ENCODE measurements at regions not wholly inside any gene's neighbourhood (a gene's known extent, or its start where the extent isn't known, plus 50 kb on each side); places are given as distances from the start of the nearest gene placed in this dataset.

- no peak for DNase-seq
Measured at GRCh38 chr12:77189458-77189857, 124.1 kb upstream of the E2F7 start.

DNA sequence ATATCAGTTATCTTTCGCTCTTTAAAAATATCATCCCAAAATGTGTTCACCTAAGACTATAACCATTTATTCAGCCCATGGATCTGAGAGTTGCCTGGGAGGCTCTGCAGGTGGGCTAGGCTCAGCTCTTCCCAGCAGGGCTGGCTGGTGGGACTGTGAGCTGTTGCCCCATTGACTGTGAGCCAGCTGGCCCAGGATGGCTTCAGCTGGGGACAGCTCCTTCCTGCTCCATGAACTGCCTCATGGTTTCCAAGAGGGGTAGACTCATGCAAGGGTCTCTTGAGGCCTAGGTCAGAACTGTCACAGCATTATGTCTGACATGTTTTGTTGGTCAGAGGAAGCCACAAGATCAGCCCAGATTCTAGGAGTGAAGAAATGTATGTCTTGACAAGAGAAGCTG, 114.1 kb upstream of the E2F7 start:
- DNase-seq = no peak

- no peak for DNase-seq
Measured at GRCh38 chr12:77167801-77168200, 102.4 kb upstream of the E2F7 start.

GRCh38 chr12:77166696-77167095, 101.3 kb upstream of the E2F7 start:
- DNase-seq = no peak

DNA sequence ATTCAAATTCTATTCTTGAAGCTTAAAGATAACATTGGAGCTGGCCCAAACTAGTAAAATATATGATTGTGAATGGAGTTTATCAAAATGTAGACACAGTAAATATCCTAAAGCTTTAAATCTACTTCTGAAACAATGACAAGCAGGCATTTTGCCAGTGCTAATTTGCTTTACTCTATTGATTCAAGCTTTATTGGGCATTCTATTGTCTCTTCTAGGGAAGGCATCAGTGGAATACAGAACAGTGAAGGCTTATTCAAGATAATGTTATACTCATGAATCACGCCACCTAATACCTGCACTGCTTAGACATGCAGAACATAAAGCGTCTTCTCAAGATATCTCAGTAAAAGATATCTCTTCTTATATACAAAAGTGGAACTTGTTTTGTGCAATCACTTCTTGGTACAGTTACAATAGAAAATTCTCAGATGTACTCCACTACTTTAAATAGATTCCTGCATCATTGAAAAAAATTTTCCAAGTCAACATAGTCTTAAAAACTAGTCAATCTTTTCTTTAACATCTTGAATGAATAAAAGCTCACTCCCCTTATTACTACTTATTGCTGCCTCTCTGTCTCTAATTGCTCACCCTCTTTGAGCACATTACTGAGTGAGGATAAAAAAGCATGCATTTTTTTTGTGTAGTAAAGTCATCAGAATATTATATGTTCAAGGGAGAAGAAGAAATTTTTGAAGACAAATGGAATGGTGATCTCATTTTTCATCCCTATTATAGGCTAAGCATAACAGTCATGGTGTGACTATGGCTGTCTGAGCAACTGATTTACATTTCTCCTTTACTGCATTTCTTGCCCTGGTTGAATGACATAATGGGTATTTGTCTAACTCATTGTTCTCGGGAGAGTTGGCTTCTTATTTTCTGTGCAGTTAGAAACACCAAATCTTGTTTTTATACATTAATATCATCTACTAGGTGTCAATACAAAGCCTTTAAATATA, 98.0 kb upstream of the E2F7 start:
- no peak for DNase-seq

DNA sequence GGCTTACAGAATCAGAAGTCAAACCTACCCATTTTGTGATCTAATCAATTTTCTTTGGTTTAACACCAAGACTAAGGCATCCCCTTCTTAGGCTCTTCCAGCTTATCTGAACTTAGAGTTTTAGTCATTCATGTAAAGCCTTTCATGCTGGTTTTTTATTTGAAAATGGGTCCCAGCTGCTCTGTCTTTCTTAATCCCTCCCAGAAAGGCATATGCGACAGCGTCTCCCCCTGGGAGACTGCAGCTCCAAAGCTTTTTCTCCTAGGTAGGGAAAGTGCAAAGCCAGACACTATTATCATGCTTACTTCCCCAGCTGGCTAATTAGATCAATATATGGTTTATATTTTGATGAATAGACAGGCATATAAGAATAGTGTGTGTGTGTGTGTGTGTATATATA, 96.6 kb upstream of the E2F7 start:
- no peak for DNase-seq

DNA sequence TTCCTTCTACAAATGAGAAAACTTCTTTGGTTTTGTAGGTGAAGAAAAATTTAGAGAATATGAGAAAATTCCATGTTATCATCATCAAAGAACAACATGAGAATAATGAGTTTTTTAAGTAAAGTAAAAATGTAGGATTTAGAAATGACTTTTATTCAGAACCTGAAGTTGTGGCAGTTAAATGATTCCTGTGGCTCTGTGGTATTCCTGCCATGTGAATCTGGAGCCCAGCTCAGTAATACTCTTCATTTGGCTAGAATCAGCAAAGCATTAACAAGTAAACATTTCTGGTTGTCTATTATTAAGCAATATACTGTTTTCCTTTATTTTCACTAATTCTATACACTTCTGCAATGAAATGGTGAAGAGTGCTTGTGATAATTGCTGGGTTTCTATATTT, 95.6 kb upstream of the E2F7 start:
- DNase-seq = no peak

GRCh38 chr12:77153706-77154105, 88.3 kb upstream of the E2F7 start:
- DNase-seq = no peak

DNA sequence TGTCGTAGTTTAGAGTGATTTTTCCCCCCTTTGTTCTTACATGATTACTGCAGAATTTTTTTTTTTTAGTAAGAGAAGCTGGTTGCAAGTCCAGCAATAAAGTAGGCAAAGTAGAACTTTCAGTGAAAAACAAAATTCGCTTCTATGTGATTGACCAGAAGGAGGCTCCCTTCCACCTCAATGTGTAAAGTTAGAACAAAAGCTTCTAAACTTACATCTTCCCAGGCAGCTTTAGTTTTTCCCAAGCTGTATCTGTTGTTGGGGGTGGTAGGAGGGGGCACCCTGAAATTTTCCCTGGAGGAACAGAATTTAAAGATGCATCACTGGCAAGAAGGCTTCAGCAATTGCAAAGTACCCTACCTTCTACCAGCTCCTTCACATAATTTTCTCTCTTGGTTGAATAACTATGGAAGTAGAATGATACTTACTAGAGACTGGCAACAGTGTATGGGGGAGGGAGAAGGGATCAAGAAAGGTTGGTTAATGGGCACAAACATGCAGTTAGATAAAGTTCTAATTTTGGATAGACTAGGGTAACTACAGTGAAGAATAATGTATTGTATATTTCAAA, 87.3 kb upstream of the E2F7 start:
- no peak for DNase-seq

DNA sequence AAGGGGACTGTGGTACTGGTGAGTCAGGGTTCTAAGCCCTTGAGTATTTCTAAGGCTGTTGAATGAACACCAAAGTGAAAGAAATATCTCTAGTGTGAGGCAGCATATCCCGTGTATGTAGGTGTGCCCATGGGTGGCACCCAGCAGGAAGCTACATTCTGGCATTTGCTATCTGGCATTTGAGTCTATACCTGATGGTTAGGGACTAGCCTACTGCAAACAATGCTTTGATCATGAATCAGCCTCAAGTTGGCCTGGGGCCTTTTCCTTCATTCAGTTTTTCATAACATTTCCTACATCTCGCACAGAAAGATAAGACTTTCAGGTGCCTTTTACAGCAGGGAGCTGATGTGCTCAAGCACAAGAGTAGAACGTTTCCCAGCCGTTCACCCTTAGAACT, 85.7 kb upstream of the E2F7 start:
- DNase-seq = no peak

DNA sequence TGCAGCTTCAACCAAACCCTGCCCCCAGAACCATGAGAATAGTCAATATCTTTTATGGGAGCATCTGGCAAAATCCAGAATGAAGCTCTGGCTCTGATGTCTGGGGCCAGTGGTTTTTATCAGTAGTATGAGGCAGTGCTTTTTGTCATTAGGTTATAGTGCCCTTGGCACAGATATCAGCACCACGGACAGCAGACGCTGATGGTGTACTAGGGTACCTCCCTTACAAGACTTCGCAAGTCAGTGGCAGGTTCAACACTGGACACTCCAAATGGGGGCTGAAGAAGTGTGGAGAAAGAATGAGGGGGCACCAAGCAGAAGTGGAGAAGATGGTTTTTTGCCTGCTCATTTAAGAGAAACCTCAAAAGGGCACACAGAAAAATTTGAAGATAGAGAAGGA, 68.2 kb upstream of the E2F7 start:
- no peak for DNase-seq

- no peak for DNase-seq
Measured at GRCh38 chr12:77131977-77132490, 66.7 kb upstream of the E2F7 start.

DNA sequence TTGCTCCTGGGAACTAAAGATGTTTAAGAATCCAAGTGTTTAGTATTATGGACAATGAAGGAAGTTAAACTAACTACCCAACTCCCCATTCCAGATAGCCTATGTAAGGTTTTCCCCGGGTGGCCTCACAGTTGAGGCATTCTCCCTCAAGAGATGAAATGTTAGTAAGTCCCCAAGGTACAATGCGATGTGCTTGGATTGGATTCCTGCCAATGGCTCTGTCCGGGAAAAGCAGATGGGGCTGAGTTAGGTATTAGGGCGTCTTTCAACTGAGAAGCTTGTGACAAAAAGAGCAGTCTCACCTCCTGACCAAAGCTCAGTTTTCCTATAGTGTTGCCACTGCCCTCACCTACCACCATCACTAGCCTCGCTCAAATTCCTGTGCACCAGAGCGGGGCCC, 64.8 kb upstream of the E2F7 start:
- no peak for DNase-seq

GRCh38 chr12:77124767-77125166, 59.4 kb upstream of the E2F7 start:
- DNase-seq = no peak

- DNase-seq = no peak
Measured at GRCh38 chr12:77122661-77123060, 57.3 kb upstream of the E2F7 start.

- no peak for DNase-seq
Measured at GRCh38 chr12:77122236-77122635, 56.9 kb upstream of the E2F7 start.

DNA sequence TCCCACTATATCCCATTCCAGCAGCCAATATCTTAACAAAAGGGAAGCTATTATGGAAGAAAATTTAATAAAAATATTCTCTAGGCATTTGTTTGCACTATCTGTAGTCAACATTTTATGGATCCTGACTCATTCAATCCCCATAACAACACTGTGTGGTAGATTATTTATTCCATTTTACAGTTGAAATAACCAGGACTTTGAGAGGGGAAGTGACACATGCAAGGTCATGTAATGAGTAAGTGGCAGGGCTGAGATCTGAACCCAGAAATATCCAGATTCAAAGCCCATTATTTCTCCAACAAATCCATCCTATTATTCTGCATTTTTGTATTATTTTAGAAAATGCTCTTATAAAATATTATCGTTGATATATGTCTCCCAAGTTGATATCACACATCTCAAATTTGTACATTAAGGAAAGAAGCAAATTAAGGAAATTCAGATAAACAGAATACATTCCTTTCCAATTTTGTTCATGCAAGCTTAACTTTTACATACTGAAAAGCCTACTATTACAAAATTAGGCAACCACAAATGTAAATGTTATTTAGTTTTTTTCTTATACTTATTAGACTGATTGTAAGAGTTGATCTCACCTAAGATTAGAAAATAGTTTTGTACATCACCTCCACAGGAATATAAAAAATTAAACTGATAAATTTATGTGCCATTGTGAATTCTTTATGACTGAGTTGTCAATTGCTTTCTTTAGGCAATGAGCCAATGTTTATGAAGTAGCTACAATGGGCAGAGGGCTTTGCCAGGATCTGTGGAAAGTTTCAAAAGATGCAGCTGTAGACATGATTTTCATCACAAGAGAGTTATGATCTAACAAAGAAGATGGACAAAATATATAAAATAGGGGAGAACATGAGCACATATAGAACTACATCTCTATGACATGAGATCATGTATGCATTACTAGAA, 55.1 kb upstream of the E2F7 start:
- DNase-seq = no peak

- DNase-seq = no peak
Measured at GRCh38 chr12:77118696-77119095, 53.3 kb upstream of the E2F7 start.

DNA sequence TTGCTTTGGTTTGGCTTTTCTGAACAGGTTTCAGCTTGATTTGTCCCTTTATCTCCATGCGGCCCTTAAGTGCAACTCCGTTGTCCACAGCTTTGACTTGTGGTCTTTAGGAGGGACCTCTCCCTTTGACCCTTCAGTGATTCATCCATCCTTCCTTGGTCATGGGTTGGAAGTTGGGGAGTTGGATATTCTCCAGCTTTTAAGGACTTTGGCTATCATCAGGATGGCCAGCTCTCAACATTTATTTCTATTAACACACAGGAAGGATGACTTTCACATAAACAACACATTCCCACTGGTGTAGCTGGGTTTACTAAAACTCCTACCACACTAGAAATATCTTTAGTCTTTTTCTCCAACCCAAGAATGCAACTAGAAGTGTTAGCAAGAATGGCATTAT, 50.9 kb upstream of the E2F7 start:
- no peak for DNase-seq

DNA sequence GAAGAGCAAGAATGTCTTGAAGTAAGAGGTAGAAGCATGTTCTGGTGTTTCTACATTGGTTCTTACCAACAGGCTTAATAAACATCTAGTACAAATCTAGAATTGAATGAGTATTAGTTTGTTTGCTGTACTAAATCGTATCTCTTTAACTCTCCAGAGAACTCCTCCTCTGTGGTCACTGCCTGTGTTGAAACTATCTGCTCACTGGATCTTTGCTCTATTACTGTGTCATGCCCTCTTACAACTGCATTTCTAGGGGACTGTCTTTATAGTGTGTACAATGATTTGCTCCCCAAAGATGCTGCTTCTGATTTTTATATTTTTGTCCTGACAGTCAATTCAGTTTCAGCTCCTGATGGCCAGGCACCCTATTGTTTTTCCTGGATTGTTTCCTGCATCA, 50.1 kb upstream of the E2F7 start:
- no peak for DNase-seq

All from bone marrow (tissue), 2 donors.